ENCODE measurements at regions not wholly inside any gene's neighbourhood (a gene's known extent, or its start where the extent isn't known, plus 50 kb on each side); places are given as distances from the start of the nearest gene placed in this dataset.

DNA sequence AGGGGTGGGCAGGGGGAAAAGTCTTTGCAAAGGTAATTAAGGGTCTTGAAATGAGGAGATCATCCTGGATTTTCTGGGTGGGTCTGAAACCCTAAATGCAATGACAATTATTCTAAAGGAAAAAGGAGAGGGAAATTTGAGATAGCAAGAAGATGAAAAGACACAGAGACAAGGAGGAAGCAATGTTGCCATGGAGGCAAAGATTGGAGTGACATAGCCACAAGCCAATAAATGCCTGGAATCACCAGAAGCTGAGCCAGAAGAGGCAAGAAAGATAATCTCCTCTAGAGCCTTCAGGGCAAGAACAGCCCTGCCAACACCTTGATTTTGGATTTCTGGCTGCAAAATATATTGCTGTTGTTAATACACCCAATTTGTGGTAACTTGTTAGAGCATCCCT lies 1246.3 kb upstream of the PIK3C3 start:
- no peak for DNase-seq

GRCh38 chr18:40707797-40708196 lies 1247.2 kb upstream of the PIK3C3 start:
- no peak for DNase-seq

DNA sequence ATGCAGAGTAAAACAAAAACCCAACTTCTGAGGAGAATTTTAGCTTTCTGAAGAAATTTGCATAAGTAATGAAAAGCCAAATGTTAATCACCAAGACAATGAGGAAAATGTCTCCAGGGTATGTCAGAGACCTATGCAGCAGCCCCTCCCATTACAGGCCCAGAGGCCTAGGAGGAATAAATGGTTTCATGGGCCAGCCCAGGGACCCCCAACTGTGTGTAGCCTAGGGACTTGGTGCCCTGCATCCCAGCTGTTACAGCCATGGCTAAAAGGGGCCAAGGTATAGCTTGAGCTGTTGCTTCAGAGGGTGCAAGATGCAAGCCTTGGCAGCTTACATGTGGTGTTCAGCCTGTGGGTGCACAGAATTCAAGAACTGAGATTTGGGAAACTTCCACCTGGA lies 1256.9 kb upstream of the PIK3C3 start:
- DNase-seq = no peak

DNA sequence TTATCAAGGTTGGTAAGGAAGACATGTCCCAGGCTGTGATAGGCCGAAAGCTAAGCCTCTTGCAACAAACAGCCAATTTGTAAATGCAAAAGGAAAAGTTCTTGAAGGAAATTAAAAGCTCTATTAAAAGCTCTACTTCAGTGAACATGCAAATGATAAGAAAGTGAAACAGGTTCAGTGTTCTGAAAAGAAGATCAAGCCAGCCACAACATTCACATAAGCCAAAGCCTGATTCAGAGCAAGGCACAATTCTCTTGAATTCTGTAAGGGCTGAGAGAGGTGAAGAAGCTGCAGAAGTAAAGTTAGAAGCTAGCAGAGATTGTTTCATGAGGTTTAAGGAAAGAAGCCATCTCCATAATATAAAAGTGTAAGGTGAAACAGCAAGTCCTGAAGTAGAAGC lies 1259.5 kb upstream of the PIK3C3 start:
- no peak for DNase-seq

DNA sequence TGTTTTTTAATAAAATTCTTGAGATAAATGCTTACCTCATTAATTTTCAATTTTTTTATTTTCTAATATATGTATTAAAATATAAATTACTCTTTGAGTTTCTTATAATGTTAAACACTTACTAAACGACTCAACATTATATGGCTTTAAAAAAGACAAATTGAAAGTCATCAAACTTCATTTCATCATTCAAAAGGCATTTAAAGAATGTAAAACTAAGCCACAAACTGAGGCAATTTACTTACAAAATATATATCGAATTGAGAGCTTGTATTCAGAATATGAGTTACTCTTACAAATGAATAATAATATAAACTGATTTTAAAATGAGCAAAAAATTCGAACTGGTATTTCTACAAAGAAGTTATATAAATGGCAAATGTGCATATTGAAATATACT lies 1262.2 kb upstream of the PIK3C3 start:
- DNase-seq = no peak

GRCh38 chr18:40690062-40690461 lies 1265.0 kb upstream of the PIK3C3 start:
- DNase-seq = no peak

DNA sequence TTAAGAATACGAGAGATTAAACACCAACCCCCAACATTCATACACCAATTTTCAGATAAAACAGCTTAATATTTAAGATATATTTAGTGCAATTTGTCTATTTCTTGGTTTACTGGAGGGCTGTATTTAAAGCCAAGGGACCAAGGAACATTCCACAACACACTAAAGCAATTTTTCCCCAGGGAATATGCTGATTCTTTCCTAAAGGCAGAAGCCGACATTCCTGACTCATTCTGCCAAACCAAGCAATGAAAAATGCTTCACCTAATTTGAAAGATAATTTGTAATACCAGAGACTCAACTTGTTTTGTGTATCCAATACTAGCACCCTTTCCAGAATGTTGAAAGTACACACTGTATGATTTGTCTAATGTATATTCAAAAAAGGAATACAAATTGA lies 1267.6 kb upstream of the PIK3C3 start:
- no peak for DNase-seq

DNA sequence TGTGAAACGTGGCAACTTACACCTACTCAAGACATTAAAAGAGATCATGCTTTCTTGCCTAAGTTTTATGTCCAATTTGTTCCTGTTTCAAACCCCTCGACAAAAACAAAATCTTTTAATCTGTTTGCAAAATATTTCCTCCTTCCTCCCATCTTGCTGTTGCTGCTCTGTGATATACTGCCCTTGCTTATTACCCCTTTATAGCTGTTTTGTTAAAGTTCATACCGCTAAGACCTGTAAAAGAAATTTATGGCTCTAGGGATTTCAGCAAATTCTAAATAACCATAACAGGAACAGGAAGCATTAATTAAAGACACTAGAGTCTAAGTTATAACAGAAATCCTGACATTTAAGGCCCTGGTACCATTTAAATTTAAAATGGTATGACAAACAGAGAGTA lies 1268.2 kb upstream of the PIK3C3 start:
- no peak for DNase-seq

DNA sequence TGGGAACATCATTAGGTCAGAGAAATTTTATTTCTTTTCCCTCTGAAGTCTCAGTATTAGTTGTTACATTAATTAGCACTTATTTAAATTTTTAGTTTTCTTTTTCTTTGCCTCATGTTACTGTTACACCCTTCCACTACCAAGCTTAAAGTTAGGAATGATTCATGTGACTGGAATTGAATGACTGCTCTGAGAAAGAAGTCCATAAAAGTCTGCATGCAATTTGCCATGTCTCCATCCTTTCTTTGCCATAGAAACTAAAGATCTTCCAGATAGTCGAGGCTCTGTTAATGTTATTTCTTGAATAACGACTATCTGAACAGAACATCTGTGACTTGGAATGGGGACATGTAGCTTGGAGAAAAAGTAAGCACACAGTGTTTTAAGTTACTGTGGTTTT lies 1269.8 kb upstream of the PIK3C3 start:
- DNase-seq = no peak

DNA sequence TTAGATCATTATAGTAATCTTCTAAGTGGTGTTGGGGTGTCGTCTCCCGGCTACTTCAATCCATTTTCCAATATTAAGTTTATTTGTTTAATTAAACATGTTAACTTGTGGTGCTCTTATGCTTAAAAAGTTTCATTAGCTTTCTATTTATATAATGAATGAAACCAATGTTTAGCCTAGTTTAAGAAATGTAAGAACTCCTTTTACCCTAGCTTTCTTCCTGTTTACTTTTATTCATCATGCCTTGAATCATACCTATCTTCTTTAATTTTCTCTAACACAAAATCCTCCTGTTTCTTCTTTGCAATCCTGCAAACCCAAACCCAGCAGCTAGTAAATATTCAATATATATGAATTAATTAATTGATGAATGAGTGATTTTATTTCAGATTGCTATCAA lies 1276.7 kb upstream of the PIK3C3 start:
- DNase-seq = no peak

- no peak for DNase-seq
Observed at GRCh38 chr18:40676668-40677067, 1278.4 kb upstream of the PIK3C3 start.

DNA sequence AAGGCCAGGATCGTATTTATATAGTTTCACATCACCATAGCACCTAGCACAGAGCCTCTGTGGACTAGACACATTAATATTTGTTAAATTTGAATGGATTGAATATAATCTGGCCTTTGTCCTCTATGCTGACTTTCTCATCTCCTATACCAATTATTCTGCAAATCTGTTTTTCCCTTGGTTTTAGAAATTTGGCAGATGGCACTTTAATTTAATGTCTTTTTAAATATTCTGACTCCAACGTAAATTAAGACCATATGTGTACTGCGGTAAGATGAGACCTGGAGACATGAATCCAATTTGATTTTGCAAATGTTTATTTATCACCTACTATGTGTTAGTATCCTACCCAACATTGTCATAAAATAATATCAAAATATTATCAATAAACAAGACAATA lies 1281.9 kb upstream of the PIK3C3 start:
- DNase-seq = no peak

- DNase-seq = no peak
Observed at GRCh38 chr18:40672590-40672989, 1282.4 kb upstream of the PIK3C3 start.

GRCh38 chr18:40670668-40671375 lies 1284.2 kb upstream of the PIK3C3 start:
- DNase-seq = peak in 2 of 3 experiments; percentile 48 to 68

GRCh38 chr18:40662898-40663437 lies 1292.1 kb upstream of the PIK3C3 start:
- DNase-seq = no peak

DNA sequence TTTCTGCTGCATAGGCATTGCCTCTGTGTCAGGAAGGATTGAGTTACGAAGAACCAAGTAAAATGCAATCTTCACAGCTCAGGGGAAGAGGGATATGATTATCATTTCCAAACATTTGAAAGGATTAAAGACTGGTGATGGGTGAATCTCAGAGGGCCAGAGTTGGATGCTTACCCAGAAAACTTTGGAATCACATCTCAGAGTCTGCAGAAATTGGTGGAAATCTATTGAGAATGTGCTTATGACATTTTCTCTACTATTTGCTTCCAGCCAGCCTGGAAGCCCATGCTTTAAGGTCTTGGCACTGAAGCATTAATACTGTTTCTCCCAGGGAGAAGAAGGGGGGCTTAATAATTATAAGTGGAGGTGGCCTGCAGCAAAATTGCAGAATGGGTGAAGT lies 1301.4 kb upstream of the PIK3C3 start:
- no peak for DNase-seq

- no peak for DNase-seq
Observed at GRCh38 chr18:40652321-40652720, 1302.7 kb upstream of the PIK3C3 start.

DNA sequence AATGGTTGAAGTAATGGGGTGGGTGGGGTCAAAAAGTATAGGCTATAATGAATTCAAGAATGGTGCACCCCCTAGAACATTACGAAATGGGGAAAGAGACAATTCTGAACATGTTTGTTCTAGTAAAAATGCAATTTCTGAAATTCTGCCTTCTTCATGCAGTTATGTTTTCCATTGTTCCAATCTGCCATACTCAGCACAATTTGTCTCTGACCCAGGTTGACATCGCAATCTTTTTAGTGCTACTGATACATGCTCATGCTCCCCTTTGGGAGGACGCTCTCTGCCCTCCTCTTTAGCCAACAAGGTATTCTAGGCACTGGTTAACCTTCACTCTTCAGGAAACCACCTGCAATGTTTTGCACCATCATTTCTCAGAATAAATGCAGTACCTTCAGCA lies 1303.9 kb upstream of the PIK3C3 start:
- no peak for DNase-seq

DNA sequence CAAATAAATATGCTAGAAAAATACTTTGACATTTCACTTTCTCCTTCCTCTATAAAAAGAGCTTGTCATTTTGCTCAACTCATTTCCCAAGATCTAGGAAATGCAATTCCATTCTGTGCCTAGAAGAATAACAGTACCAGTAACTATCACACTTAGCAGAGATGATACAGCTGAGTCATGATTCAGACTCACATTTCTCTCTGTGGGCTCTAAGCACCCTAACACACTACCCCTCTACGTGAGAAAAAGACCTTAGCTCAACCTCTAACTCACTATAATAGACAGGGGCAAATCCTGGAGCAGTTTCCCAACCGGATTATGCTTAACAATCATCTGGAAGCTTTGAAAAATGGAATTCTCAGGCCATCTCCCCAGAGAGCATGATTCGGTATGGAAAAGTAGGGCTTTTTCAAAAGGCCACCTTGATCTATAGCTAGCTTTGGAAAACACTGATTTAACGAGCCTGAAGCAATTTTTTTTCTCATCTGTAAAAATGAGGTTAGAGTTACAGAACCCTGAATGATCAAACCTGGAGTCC lies 1312.3 kb upstream of the PIK3C3 start:
- DNase-seq = no peak

- no peak for DNase-seq
Observed at GRCh38 chr18:40631319-40631718, 1323.7 kb upstream of the PIK3C3 start.

DNA sequence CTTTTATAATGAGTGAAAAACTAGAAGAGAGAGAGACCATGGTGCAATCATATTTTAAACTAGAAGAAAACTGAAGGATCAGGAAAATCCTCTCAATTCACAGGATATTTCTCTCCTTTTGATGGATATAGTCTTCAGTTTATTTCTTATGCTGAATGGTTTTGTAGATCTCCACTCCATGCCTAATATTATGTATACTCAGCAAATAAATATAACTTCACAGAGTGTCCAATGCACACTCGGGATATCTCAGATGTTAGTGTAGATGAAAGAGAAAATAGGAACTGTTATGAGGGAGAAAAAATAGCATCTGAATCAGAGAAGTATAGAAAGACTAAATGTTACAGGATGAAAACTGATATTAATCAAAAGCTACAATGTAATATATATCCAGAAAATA lies 1324.5 kb upstream of the PIK3C3 start:
- DNase-seq = no peak

DNA sequence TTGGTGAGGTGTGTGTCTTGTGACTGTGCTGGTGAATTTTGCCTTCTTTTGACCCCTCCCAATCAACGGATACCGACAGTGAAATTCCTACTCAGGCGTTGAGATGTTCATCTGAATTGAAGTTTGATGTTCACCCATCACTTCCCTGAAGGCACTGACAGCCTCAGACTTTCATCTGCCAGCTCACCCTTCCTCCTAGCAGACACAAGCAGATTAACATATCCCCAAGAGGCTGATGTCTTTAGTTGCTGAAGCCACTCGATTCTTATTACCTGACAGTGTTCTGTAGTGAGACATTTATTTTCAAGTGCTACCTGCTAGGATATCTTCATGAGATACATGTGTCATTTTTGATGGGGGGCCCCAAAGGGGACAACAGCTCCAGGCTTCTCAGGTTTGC lies 1330.1 kb upstream of the PIK3C3 start:
- DNase-seq = no peak

- DNase-seq = no peak
Observed at GRCh38 chr18:40613721-40614120, 1341.3 kb upstream of the PIK3C3 start.

GRCh38 chr18:40612356-40612755 lies 1342.7 kb upstream of the PIK3C3 start:
- no peak for DNase-seq

DNA sequence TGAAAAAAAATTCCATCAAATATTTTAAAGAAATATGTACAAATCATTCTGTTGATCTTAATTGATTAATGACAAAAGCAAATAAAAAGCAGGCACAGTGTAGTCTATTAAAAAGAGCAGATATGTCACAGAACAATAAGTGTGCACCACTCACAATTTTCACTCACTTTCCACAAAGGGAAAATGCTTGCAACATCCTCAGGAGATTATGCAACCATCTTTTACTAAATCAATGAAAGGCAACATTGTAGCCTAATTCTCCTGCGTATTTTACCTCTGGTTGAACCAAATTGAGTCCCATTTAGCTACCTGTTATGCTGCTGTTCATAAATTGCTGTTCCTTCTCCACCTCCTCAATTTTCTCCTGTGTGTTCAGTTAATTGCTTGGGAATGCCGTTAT lies 1346.8 kb upstream of the PIK3C3 start:
- peak in 1 of 3 experiments; percentile 59 for DNase-seq

Measured in NCI-H1417 (cell line).